ENCODE measurements at regions not wholly inside any gene's neighbourhood (a gene's known extent, or its start where the extent isn't known, plus 50 kb on each side); places are given as distances from the start of the nearest gene placed in this dataset.

DNA sequence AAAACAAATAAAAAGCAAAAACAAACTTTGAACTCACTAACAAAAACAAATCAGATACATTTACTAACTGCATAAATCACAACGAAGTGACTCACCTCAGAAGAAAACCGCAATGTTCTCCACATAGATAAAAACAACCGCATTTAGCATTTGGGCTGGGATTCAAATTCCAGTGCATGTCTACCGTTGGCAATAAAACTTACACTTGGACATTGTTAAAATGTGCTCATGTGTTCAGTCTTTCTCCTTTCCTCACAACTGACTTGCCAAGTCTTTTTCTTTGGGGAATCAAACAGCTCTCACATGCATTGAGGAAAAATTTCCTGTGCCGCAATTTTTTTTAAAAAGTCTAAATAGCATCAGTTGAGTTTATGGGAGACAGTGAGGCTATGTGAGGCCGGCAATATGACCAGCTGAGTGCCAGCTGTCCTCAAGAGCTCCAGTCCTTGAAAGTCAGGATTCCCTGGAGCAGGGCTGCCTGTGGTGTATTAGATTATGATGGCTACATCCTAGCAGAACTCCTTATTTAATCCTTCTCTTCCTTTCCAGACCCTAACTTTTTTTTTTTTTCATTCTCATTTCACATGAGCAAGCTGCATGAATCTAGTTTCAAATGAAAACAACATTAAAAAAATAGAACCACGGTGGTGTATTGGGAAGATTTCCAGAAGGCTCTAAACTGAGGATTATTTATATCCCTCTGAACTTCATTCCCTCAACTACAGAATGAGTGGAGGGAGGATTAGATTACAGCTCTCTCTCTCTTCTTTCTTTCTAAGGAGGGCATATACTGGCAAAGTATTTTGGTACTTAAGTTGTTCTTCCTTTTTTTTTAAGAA is 70.2 kb upstream of the MEIS1 start:
- H3K27me3 ChIP-seq: no peaks in the 10 kb centered on the region
- WGBS, 2 donors (ENCODE audit: low coverage in 1 of 2): 15 to 19% methylated on average over 6 to 7 of the region's 7 CpGs
- no peaks in the 10 kb centered on the region for H3K36me3 ChIP-seq
- H3K4me3 ChIP-seq: no peak overlapping the region
- H3K27ac ChIP-seq: peak overlapping the region in 1 of 4 donors; percentile 22
- ATAC-seq: peak; percentile 75
- H3K9me3 ChIP-seq: no peaks in the 10 kb centered on the region
- H3K4me1 ChIP-seq: peaks cover 0 to 10% (median 0%) of the 10 kb centered on the region in 3 donors
- TF ChIP-seq, protein P1, sequence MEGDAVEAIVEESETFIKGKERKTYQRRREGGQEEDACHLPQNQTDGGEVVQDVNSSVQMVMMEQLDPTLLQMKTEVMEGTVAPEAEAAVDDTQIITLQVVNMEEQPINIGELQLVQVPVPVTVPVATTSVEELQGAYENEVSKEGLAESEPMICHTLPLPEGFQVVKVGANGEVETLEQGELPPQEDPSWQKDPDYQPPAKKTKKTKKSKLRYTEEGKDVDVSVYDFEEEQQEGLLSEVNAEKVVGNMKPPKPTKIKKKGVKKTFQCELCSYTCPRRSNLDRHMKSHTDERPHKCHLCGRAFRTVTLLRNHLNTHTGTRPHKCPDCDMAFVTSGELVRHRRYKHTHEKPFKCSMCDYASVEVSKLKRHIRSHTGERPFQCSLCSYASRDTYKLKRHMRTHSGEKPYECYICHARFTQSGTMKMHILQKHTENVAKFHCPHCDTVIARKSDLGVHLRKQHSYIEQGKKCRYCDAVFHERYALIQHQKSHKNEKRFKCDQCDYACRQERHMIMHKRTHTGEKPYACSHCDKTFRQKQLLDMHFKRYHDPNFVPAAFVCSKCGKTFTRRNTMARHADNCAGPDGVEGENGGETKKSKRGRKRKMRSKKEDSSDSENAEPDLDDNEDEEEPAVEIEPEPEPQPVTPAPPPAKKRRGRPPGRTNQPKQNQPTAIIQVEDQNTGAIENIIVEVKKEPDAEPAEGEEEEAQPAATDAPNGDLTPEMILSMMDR (IDR thresholded peaks at IDR 0.05): no peak
- TF ChIP-seq POLR2AphosphoS5 (IDR thresholded peaks at IDR 0.05): peak; percentile 34

DNA sequence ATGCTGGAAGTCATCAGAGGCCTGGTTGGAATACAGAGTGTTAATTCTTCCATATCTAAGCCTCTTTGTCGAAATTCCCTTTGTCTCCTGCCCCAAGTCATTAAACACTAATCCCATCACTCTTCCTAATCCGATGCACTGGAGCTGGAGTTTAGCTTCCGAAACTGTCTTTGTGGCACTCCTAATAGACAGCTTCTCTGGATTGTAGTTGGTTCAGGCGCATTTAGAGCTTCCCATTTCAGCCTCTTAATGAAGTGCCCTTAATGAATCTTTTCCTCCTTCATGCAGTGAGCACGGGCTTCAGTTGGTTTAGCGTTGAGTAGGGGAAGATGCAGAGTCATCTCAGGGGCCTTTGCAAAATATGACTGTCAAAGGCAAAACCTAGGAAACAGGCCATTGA is 72.2 kb upstream of the MEIS1 start:
- H3K4me3 ChIP-seq: no peak overlapping the region
- no peak overlapping the region for H3K27ac ChIP-seq
- no peaks in the 10 kb centered on the region for H3K36me3 ChIP-seq
- peaks cover 0 to 10% (median 0%) of the 10 kb centered on the region in 3 donors for H3K4me1 ChIP-seq
- 74 to 90% methylated on average over 4 to 6 of the region's 6 CpGs for WGBS, 2 donors (ENCODE audit: low coverage in 1 of 2)
- TF ChIP-seq, protein P1 (IDR thresholded peaks at IDR 0.05): no peak
- TF ChIP-seq POLR2AphosphoS5 (IDR thresholded peaks at IDR 0.05) (no peak), EP300 (IDR thresholded peaks at IDR 0.05) (no peak)
- H3K27me3 ChIP-seq: no peaks in the 10 kb centered on the region
- no peaks in the 10 kb centered on the region for H3K9me3 ChIP-seq
- ATAC-seq: no peak

DNA sequence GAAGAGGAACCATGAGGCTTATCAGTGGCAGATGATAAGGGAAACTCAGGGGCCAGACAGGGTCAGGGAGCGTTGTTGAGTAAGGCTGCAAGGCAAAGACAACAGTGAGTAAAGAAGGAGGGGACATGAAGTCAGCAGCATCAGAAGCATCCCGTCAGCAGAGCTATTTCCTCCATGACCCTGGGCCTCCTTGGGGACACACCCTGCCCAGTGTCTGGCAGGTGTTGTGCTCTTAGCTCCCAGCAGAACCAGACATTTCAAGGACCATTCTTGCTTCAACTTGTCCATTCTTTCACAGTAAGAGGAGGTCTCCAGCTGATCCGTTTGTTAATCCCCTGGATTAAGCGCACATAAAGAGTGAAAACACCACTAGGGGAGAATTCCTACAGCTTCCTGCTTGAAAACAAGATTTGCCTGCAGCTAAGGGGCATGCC is 88.7 kb upstream of the MEIS1 start:
- TF ChIP-seq POLR2A (IDR thresholded peaks at IDR 0.05) (no peak), EP300 (IDR thresholded peaks at IDR 0.05) (no peak), POLR2AphosphoS5 (IDR thresholded peaks at IDR 0.05) (no peak)
- TF ChIP-seq, protein P1 (IDR thresholded peaks at IDR 0.05): no peak
- Histone ChIP-seq H3K27ac (no peak overlapping the region), H3K36me3 (no peaks in the 10 kb centered on the region), H3K4me3 (no peak overlapping the region), H3K9me3 (peaks cover 0 to 6% (median 0%) of the 10 kb centered on the region in 3 donors), H3K27me3 (no peaks in the 10 kb centered on the region), H3K4me1 (no peaks in the 10 kb centered on the region)
- 20 to 66% methylated on average over 1 to 4 of the region's 4 CpGs for WGBS, 2 donors (ENCODE audit: low coverage in 1 of 2)
- no peak for ATAC-seq

DNA sequence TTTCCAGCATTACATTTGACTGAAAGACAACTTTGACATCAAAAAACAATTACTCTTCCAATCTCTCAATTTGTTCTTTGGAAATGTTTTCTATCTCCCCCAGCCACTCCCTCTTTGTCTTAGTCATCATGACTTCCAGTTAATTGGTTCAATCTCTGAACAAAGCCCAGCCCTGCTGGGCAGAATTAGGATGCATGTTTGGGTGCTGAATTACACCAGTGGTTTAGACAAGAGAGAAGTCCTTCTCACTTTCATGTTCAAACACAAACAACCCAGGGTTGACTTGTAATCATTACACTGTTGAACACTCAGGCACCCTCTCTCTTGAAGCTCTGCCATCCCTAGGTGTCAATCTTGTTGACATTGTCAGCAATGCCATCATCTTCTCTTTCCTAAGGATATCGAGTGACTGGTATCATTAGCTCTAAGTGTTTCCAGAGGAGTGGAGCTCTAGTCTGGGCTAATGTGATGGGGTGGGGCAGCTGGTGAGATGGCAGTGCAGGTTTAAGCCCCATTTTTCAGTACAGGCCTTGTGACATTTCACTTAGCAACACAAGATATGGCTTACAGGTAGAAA is 90.8 kb upstream of the MEIS1 start:
- Histone ChIP-seq H3K27ac (no peak overlapping the region), H3K4me3 (no peak overlapping the region), H3K27me3 (no peaks in the 10 kb centered on the region), H3K9me3 (peaks cover 0 to 6% (median 0%) of the 10 kb centered on the region in 3 donors), H3K36me3 (no peaks in the 10 kb centered on the region), H3K4me1 (no peaks in the 10 kb centered on the region)
- ATAC-seq: no peak
- WGBS, 2 donors (ENCODE audit: low coverage in 1 of 2): no CpG with 5 or more reads among the region's 1 CpG
- TF ChIP-seq, protein P1 (IDR thresholded peaks at IDR 0.05): no peak
- no peak for TF ChIP-seq POLR2A (IDR thresholded peaks at IDR 0.05)
- no peak for TF ChIP-seq EP300 (IDR thresholded peaks at IDR 0.05)
- no peak for TF ChIP-seq POLR2AphosphoS5 (IDR thresholded peaks at IDR 0.05)

DNA sequence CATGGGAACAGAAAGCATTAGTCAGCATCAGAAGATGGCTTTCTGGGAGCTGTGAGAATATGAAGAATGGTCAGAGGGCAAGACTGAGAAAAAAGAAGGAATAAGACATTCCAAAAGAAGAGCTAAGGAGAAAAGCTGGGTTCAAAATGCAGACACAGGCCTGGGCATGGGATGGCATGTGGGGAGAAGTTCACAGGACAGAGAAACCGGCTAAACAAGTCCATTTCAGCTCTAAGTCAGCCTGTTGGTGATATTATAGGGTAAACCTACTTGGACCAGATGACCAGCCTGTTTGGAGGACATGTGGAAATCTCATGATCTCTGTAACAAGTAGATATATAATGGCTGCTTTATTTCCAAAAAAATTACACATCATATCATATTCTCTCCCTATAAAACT is 91.7 kb upstream of the MEIS1 start:
- Histone ChIP-seq H3K36me3 (no peaks in the 10 kb centered on the region), H3K9me3 (peaks cover 0 to 6% (median 0%) of the 10 kb centered on the region in 3 donors), H3K27me3 (no peaks in the 10 kb centered on the region), H3K4me1 (no peaks in the 10 kb centered on the region), H3K27ac (no peak overlapping the region), H3K4me3 (no peak overlapping the region)
- WGBS, 2 donors (ENCODE audit: low coverage in 1 of 2): 56 to 60% methylated on average over 1 of the region's 1 CpG
- no peak for ATAC-seq
- TF ChIP-seq POLR2AphosphoS5 (IDR thresholded peaks at IDR 0.05) (no peak), POLR2A (IDR thresholded peaks at IDR 0.05) (no peak), EP300 (IDR thresholded peaks at IDR 0.05) (no peak)
- TF ChIP-seq, protein P1 (IDR thresholded peaks at IDR 0.05): no peak

All from gastroesophageal sphincter (tissue), 4 donors.